Endothelial cell (in vitro differentiated cells): ENCODE measurements at regions not wholly inside any gene's neighbourhood (a gene's known extent, or its start where the extent isn't known, plus 50 kb on each side); places are given as distances from the start of the nearest gene placed in this dataset.

Experiments
- DNase-seq: peaks from one replicate; pipeline ENCODE4 v3.0.0; 2021; ENCODE audit warnings: low spot score
- H3K27ac Mint-ChIP-seq: one replicate; pipeline ENCODE4 v1.8.0; 2021; ENCODE audit warnings: mixed read lengths, inconsistent platforms; ENCODE audit not compliant: unreplicated experiment
- H3K27me3 Mint-ChIP-seq: one replicate; pipeline ENCODE4 v1.8.0; 2021; ENCODE audit warnings: mild to moderate bottlenecking, moderate library complexity, mixed read lengths, inconsistent platforms; ENCODE audit not compliant: unreplicated experiment
- H3K36me3 Mint-ChIP-seq: one replicate; pipeline ENCODE4 v1.8.0; 2021; ENCODE audit warnings: mild to moderate bottlenecking, low read depth, mixed read lengths, inconsistent platforms; ENCODE audit not compliant: unreplicated experiment
- H3K4me1 Mint-ChIP-seq: one replicate; pipeline ENCODE4 v1.8.0; 2021; ENCODE audit warnings: mild to moderate bottlenecking, mixed read lengths, inconsistent platforms; ENCODE audit not compliant: unreplicated experiment
- H3K4me3 Mint-ChIP-seq: one replicate; pipeline ENCODE4 v1.8.0; 2021; ENCODE audit warnings: mild to moderate bottlenecking, mixed read lengths, inconsistent platforms; ENCODE audit not compliant: unreplicated experiment
- H3K9me3 Mint-ChIP-seq: one replicate; pipeline ENCODE4 v1.8.0; 2021; ENCODE audit warnings: mixed read lengths, inconsistent platforms; ENCODE audit not compliant: unreplicated experiment
- CTCF ChIP-seq: fragments of 200-600 bp; sonication (generic); IDR thresholded peaks from one replicate; pipeline ENCODE4 v1.5.0; 2021; ENCODE audit warnings: antibody characterized with exemption; ENCODE audit not compliant: unreplicated experiment

- no peaks in the 10 kb centered on the region for H3K36me3 Mint-ChIP-seq
- no peaks in the 10 kb centered on the region for H3K9me3 Mint-ChIP-seq
- no peak overlapping the region for H3K4me3 Mint-ChIP-seq
- no peaks in the 10 kb centered on the region for H3K4me1 Mint-ChIP-seq
- TF ChIP-seq CTCF = no peak
- H3K27ac Mint-ChIP-seq = no peak overlapping the region
- no peak for DNase-seq
- peaks cover 2% of the 10 kb centered on the region for H3K27me3 Mint-ChIP-seq
These were observed 199.0 kb upstream of the SLITRK3 start for GRCh38 chr3:165395188-165395587.

GRCh38 chr3:165393461-165393860 lies 197.3 kb upstream of the SLITRK3 start:
- no peak for DNase-seq
- no peak overlapping the region for H3K4me3 Mint-ChIP-seq
- no peaks in the 10 kb centered on the region for H3K9me3 Mint-ChIP-seq
- no peak for TF ChIP-seq CTCF
- no peaks in the 10 kb centered on the region for H3K4me1 Mint-ChIP-seq
- H3K36me3 Mint-ChIP-seq = no peaks in the 10 kb centered on the region
- peaks cover 2% of the 10 kb centered on the region for H3K27me3 Mint-ChIP-seq
- H3K27ac Mint-ChIP-seq = no peak overlapping the region

GRCh38 chr3:165390166-165390565 lies 194.0 kb upstream of the SLITRK3 start:
- no peaks in the 10 kb centered on the region for H3K9me3 Mint-ChIP-seq
- no peaks in the 10 kb centered on the region for H3K27me3 Mint-ChIP-seq
- H3K4me1 Mint-ChIP-seq = no peaks in the 10 kb centered on the region
- no peak overlapping the region for H3K4me3 Mint-ChIP-seq
- no peaks in the 10 kb centered on the region for H3K36me3 Mint-ChIP-seq
- no peak overlapping the region for H3K27ac Mint-ChIP-seq
- no peak for DNase-seq
- TF ChIP-seq CTCF = no peak

- Mint-ChIP-seq H3K27ac (no peak overlapping the region), H3K4me1 (no peaks in the 10 kb centered on the region), H3K9me3 (no peaks in the 10 kb centered on the region), H3K36me3 (no peaks in the 10 kb centered on the region), H3K27me3 (no peaks in the 10 kb centered on the region), H3K4me3 (no peak overlapping the region)
- no peak for TF ChIP-seq CTCF
- DNase-seq = no peak
These were observed 193.5 kb upstream of the SLITRK3 start for GRCh38 chr3:165389653-165390052.

- H3K4me1 Mint-ChIP-seq = no peaks in the 10 kb centered on the region
- H3K4me3 Mint-ChIP-seq = no peak overlapping the region
- DNase-seq = no peak
- TF ChIP-seq CTCF = no peak
- no peaks in the 10 kb centered on the region for H3K36me3 Mint-ChIP-seq
- H3K27me3 Mint-ChIP-seq = no peaks in the 10 kb centered on the region
- no peaks in the 10 kb centered on the region for H3K9me3 Mint-ChIP-seq
- H3K27ac Mint-ChIP-seq = no peak overlapping the region
These were observed 192.9 kb upstream of the SLITRK3 start for GRCh38 chr3:165389064-165389463.
